HCT116 (cell line): ENCODE measurements at regions not wholly inside any gene's neighbourhood (a gene's known extent, or its start where the extent isn't known, plus 50 kb on each side); places are given as distances from the start of the nearest gene placed in this dataset.

ENCODE experiments used
- ATAC-seq: fragments of 200-7000 bp; cut with Tn5 transposase; 2 replicates; pipeline ENCODE4 v1.9.1; 2020; ENCODE audit warnings: mild to moderate bottlenecking, moderate library complexity
- BruUV-seq: library from RNA; stranded (reverse); fragments of 400-500 nt; replicated peaks from 2 replicates; lab custom pipeline; 2021; lab: Mats Ljungman, UMichigan
- CTCF ChIA-PET: fragments of 300-600 bp; sonication (Branson Sonifier 250); formaldehyde crosslinking; loops from one replicate; lab custom pipeline; 2021; ENCODE audit warnings: antibody characterized with exemption; lab: Charles Lee
- POLR2A ChIA-PET: fragments of 300-600, 350-600 bp; sonication (Branson Sonifier 250); formaldehyde crosslinking; loops from one replicate; lab custom pipeline; 2021; ENCODE audit warnings: antibody characterized with exemption; lab: Charles Lee
- RAD21 ChIA-PET, 2 experiments: fragments of 300-600 bp; sonication (Branson Sonifier 250); formaldehyde crosslinking; loops; one replicate each; lab custom pipeline; 2023; ENCODE audit warnings: low total read pairs in 2 of 2; ENCODE audit not compliant: uncharacterized antibody in 2 of 2, unreplicated experiment in 2 of 2, low non-redundant PET in 1 of 2; lab: Charles Lee
- DNase-seq: peaks from one replicate; pipeline ENCODE4 v3.0.0-alpha.2; 2010; ENCODE audit warnings: low read depth, low spot score
- H2AFZ ChIP-seq: fragments of 200-600 bp; shearing (Covaris generic), sonication (generic); 2 replicates; pipeline ENCODE4 v1.6.1; 2017; ENCODE audit warnings: low read depth, mixed run types, mixed read lengths, antibody characterized with exemption, low read length; ENCODE audit not compliant: poor library complexity, severe bottlenecking
- H3K27ac ChIP-seq: 2 replicates; pipeline ENCODE4 v1.5.1; 2012; ENCODE audit warnings: low read depth, low read length
- H3K27me3 ChIP-seq: fragments of 200-600 bp; sonication (generic); 2 replicates; pipeline ENCODE4 v1.6.1; 2016; ENCODE audit warnings: mixed run types, low read length, mixed read lengths; ENCODE audit not compliant: insufficient read depth
- H3K36me3 ChIP-seq, 2 experiments: fragments of 200-500 bp in 1 of 2; fragments of 200-600 bp in 1 of 2; sonication (Bioruptor generic) in 1 of 2; sonication (generic) in 1 of 2; 2 replicates each; pipeline versions ENCODE4 v1.5.1 to v1.6.1; 2014 to 2016; ENCODE audit warnings: low read length in 2 of 2, inconsistent platforms in 1 of 2, mixed read lengths in 1 of 2, mixed run types in 1 of 2; ENCODE audit not compliant: insufficient read depth in 2 of 2, control insufficient read depth in 1 of 2
- H3K4me1 ChIP-seq, 2 experiments: fragments of 200-600 bp in 1 of 2; sonication (generic) in 1 of 2; 2 replicates each; pipeline versions ENCODE4 v1.5.1 to v1.6.1; 2012 to 2017; ENCODE audit warnings: low read length in 2 of 2, inconsistent platforms in 1 of 2, mild to moderate bottlenecking in 1 of 2, mixed read lengths in 1 of 2, mixed run types in 1 of 2, moderate library complexity in 1 of 2; ENCODE audit not compliant: insufficient read depth in 2 of 2, control insufficient read depth in 1 of 2
- H3K4me2 ChIP-seq: fragments of 200-600 bp; sonication (generic); 2 replicates; pipeline ENCODE4 v1.6.1; 2017; ENCODE audit warnings: mixed run types, low read length, mixed read lengths
- H3K4me3 ChIP-seq, 2 experiments: fragments of 200-600 bp in 1 of 2; sonication (generic) in 1 of 2; replicated peaks in 1 of 2; 2 replicates each; pipeline ENCODE4 v1.5.1; 2011 to 2016; ENCODE audit warnings: low read length in 2 of 2, control low read depth in 1 of 2, low read depth in 1 of 2, mild to moderate bottlenecking in 1 of 2, mixed read lengths in 1 of 2, mixed run types in 1 of 2
- H3K79me2 ChIP-seq: fragments of 200-600 bp; sonication (generic); 2 replicates; pipeline ENCODE4 v1.6.1; 2017; ENCODE audit warnings: mild to moderate bottlenecking, mixed run types, low read length, moderate library complexity, mixed read lengths; ENCODE audit not compliant: insufficient read depth
- H3K9ac ChIP-seq: fragments of 200-600 bp; sonication (generic); 2 replicates; pipeline ENCODE4 v1.6.1; 2016; ENCODE audit warnings: low read length, mixed read lengths
- H3K9me2 ChIP-seq: fragments of 200-600 bp; sonication (generic), shearing (Covaris generic); 2 replicates; pipeline ENCODE4 v1.6.1; 2017; ENCODE audit warnings: mixed run types, mild to moderate bottlenecking, moderate library complexity; ENCODE audit not compliant: insufficient read depth
- H3K9me3 ChIP-seq, 2 experiments: fragments of 200-500 bp in 1 of 2; fragments of 200-600 bp in 1 of 2; sonication (Bioruptor generic) in 1 of 2; sonication (generic) in 1 of 2; 2 replicates each; pipeline ENCODE4 v1.6.1; 2014 to 2017; ENCODE audit warnings: low read length in 2 of 2, mixed read lengths in 2 of 2, inconsistent platforms in 1 of 2, low read depth in 1 of 2, mild to moderate bottlenecking in 1 of 2, mixed run types in 1 of 2, moderate library complexity in 1 of 2; ENCODE audit not compliant: control insufficient read depth in 1 of 2, insufficient read depth in 1 of 2
- H4K20me1 ChIP-seq: fragments of 200-600 bp; sonication (generic), shearing (Covaris generic); 2 replicates; pipeline ENCODE4 v1.6.1; 2017; ENCODE audit warnings: mixed run types, mild to moderate bottlenecking, moderate library complexity; ENCODE audit not compliant: insufficient read depth
- EGR1 ChIP-seq: IDR thresholded peaks from 2 replicates; pipeline ENCODE4 v1.6.1; 2012; ENCODE audit warnings: low read depth
- ELF1 ChIP-seq: IDR thresholded peaks from 2 replicates; pipeline ENCODE4 v1.6.1; 2012; ENCODE audit warnings: low read depth, borderline replicate concordance
- EZH2phosphoT487 ChIP-seq: fragments of 200-600 bp; IDR thresholded peaks from 2 replicates; pipeline ENCODE4 v1.6.1; 2018; ENCODE audit warnings: antibody characterized with exemption, borderline replicate concordance
- JUND ChIP-seq: IDR thresholded peaks from 2 replicates; pipeline ENCODE4 v1.6.1; 2012
- POLR2AphosphoS5 ChIP-seq: IDR thresholded peaks from 2 replicates; pipeline ENCODE4 v1.6.1; 2011; ENCODE audit warnings: mild to moderate bottlenecking, low read depth, low read length, moderate library complexity
- RAD21 ChIP-seq: IDR thresholded peaks from 2 replicates; pipeline ENCODE4 v1.6.1; 2012; ENCODE audit warnings: low read depth, mild to moderate bottlenecking
- SIN3A ChIP-seq: IDR thresholded peaks from 2 replicates; pipeline ENCODE4 v1.6.1; 2012; ENCODE audit warnings: low read depth
- SP1 ChIP-seq: IDR thresholded peaks from 2 replicates; pipeline ENCODE4 v1.6.1; 2012; ENCODE audit warnings: low read depth
- SRF ChIP-seq: IDR thresholded peaks from 2 replicates; pipeline ENCODE4 v1.6.1; 2012; ENCODE audit warnings: low read depth
- TCF7L2 ChIP-seq: IDR thresholded peaks from 2 replicates; pipeline ENCODE4 v1.7.0; 2011; ENCODE audit warnings: borderline replicate concordance, inconsistent platforms; ENCODE audit not compliant: insufficient read depth, insufficient read length; ENCODE audit errors: extremely low read depth
- ZFX ChIP-seq: fragments of 450-650 bp; IDR thresholded peaks from 2 replicates; pipeline ENCODE4 v1.6.1; 2017
- ZNF274 ChIP-seq: fragments of 200-500 bp; sonication (Bioruptor generic); IDR thresholded peaks from 2 replicates; pipeline ENCODE4 v1.6.1; 2014; ENCODE audit warnings: mild to moderate bottlenecking, low read depth, low read length, inconsistent platforms
- intact Hi-C: fragments of 100-400 bp; cut with micrococcal nuclease; formaldehyde crosslinking; loops from 2 replicates; pipeline ENCODE4 v1.10.0; 2022
- TF ChIP-seq, protein P1 (sequence below), 3 experiments: fragments of 200-600 bp in 1 of 3; sonication (generic) in 1 of 3; IDR thresholded peaks in 2 of 3; conservative IDR thresholded peaks in 1 of 3; 2 replicates each; pipeline ENCODE4 v1.5.1; 2012 to 2017; ENCODE audit warnings: low read depth in 2 of 3, low read length in 2 of 3, antibody characterized with exemption in 1 of 3, borderline replicate concordance in 1 of 3, control low read depth in 1 of 3, mild to moderate bottlenecking in 1 of 3, mixed read lengths in 1 of 3, mixed run types in 1 of 3, moderate library complexity in 1 of 3; ENCODE audit not compliant: insufficient read depth in 1 of 3
- TF ChIP-seq, protein P2 (sequence below): IDR thresholded peaks from 2 replicates; pipeline ENCODE4 v1.6.1; 2012
- TF ChIP-seq, protein P3 (sequence below): IDR thresholded peaks from 2 replicates; pipeline ENCODE4 v1.6.1; 2012; ENCODE audit warnings: low read depth

DNA sequence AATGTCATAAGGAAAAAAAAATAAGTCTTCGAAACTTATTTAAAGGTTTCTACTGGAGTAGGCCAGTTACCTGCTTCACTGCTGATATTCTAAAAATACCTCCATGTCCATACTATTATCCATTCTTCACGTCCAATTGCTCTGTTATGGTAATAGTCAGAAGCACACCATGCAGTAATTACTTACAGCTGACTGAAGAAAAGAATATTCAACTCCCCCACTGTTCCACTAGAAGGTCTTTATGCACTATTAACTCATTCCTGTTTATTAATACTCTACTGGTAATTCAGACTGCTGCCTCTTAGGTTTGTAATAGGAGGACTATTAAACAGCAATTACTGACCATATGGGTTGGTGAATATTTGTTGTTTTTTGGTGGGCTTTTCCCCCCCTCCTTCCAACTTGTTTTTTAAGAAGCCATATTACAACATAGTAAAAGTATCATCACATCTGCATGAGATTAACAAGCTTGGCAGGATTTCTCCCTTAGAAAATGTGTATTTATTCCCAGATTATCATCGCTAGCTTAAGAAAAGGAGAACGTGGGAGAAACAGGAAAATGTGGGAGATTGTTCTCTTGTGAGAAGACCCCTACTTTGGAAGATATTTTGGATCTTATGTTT, 806.4 kb upstream of the FANCL start:
- no peak overlapping the region for H3K4me3 ChIP-seq
- ChIA-PET CTCF (no interaction called here), POLR2A (no interaction called here)
- no peak for DNase-seq
- BruUV-seq, result no TSS peak
- peaks cover 3% of the 10 kb centered on the region; the same call in 1 of the 2 replicates for H3K27me3 ChIP-seq
- no peak for ATAC-seq
- H3K9ac ChIP-seq, result no peak overlapping the region
- H3K36me3 ChIP-seq, result no peaks in the 10 kb centered on the region
- no peaks in the 10 kb centered on the region for H4K20me1 ChIP-seq
- H2AFZ ChIP-seq, result no peak overlapping the region
- no peaks in the 10 kb centered on the region for H3K4me1 ChIP-seq
- no peaks in the 10 kb centered on the region for H3K9me2 ChIP-seq
- TF ChIP-seq EGR1 (no peak), ELF1 (no peak), RAD21 (no peak), SP1 (no peak), POLR2AphosphoS5 (no peak), JUND (no peak), TCF7L2 (no peak), ZFX (no peak), ZNF274 (no peak), SIN3A (no peak), EZH2phosphoT487 (no peak), SRF (no peak)
- TF ChIP-seq, protein P1, sequence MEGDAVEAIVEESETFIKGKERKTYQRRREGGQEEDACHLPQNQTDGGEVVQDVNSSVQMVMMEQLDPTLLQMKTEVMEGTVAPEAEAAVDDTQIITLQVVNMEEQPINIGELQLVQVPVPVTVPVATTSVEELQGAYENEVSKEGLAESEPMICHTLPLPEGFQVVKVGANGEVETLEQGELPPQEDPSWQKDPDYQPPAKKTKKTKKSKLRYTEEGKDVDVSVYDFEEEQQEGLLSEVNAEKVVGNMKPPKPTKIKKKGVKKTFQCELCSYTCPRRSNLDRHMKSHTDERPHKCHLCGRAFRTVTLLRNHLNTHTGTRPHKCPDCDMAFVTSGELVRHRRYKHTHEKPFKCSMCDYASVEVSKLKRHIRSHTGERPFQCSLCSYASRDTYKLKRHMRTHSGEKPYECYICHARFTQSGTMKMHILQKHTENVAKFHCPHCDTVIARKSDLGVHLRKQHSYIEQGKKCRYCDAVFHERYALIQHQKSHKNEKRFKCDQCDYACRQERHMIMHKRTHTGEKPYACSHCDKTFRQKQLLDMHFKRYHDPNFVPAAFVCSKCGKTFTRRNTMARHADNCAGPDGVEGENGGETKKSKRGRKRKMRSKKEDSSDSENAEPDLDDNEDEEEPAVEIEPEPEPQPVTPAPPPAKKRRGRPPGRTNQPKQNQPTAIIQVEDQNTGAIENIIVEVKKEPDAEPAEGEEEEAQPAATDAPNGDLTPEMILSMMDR (IDR thresholded peaks at IDR 0.05 in 2 of 3, conservative IDR thresholded peaks at IDR 0.05 in 1 of 3; ENCODE audit: borderline replicate concordance in 1 of 3, insufficient read depth in 1 of 3, low read depth in 2 of 3, low read length in 2 of 3), result no peak
- TF ChIP-seq, protein P2, sequence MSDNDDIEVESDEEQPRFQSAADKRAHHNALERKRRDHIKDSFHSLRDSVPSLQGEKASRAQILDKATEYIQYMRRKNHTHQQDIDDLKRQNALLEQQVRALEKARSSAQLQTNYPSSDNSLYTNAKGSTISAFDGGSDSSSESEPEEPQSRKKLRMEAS, result no peak
- TF ChIP-seq, protein P3, sequence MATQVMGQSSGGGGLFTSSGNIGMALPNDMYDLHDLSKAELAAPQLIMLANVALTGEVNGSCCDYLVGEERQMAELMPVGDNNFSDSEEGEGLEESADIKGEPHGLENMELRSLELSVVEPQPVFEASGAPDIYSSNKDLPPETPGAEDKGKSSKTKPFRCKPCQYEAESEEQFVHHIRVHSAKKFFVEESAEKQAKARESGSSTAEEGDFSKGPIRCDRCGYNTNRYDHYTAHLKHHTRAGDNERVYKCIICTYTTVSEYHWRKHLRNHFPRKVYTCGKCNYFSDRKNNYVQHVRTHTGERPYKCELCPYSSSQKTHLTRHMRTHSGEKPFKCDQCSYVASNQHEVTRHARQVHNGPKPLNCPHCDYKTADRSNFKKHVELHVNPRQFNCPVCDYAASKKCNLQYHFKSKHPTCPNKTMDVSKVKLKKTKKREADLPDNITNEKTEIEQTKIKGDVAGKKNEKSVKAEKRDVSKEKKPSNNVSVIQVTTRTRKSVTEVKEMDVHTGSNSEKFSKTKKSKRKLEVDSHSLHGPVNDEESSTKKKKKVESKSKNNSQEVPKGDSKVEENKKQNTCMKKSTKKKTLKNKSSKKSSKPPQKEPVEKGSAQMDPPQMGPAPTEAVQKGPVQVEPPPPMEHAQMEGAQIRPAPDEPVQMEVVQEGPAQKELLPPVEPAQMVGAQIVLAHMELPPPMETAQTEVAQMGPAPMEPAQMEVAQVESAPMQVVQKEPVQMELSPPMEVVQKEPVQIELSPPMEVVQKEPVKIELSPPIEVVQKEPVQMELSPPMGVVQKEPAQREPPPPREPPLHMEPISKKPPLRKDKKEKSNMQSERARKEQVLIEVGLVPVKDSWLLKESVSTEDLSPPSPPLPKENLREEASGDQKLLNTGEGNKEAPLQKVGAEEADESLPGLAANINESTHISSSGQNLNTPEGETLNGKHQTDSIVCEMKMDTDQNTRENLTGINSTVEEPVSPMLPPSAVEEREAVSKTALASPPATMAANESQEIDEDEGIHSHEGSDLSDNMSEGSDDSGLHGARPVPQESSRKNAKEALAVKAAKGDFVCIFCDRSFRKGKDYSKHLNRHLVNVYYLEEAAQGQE, result no peak
- TF ChIP-seq, all 23 proteins: peak for 0
- no peaks in the 10 kb centered on the region for H3K79me2 ChIP-seq
- RAD21 ChIA-PET, result no interaction called here
- intact Hi-C loops, result no loop called here
- H3K9me3 ChIP-seq, result no peaks in the 10 kb centered on the region
- no peak overlapping the region for H3K4me2 ChIP-seq
- no peak overlapping the region for H3K27ac ChIP-seq
